K562 (cell line): ENCODE measurements at regions not wholly inside any gene's neighbourhood (a gene's known extent, or its start where the extent isn't known, plus 50 kb on each side); places are given as distances from the start of the nearest gene placed in this dataset.

Source experiments
- ATAC-seq: fragments of 200-7000 bp; cut with Tn5 transposase; 3 replicates; pipeline ENCODE4 v1.9.1; 2020; ENCODE audit warnings: moderate library complexity
- BruUV-seq: library from RNA; stranded (reverse); fragments of 400-500 nt; replicated peaks from 2 replicates; lab custom pipeline; 2021; lab: Mats Ljungman, UMichigan
- CTCF ChIA-PET: fragments of 300-600 bp; formaldehyde crosslinking; extraction: SDS; loops from one replicate; lab custom pipeline; 2021; ENCODE audit warnings: low intra/inter-chr PET ratio; lab: Yijun Ruan, JAX
- POLR2A ChIA-PET: fragments of 300-600, 350-650 bp; sonication (Branson Sonifier 250); formaldehyde crosslinking; extraction: SDS; loops from one replicate; lab custom pipeline; 2021; ENCODE audit warnings: antibody characterized with exemption, inconsistent platforms; lab: Yijun Ruan, JAX
- DNase-seq, 4 experiments: peaks; one replicate each; pipeline versions ENCODE4 v3.0.0 to v3.0.0-alpha.2; 2011 to 2018; ENCODE audit warnings: low spot score in 3 of 4, mixed read lengths in 3 of 4; ENCODE audit errors: extremely low read depth in 1 of 4
- FAIRE-seq: peaks from 2 replicates; lab custom pipeline; 2011; peaks lifted over from hg19 to GRCh38; lab: Jason Lieb, UNC
- H2AFZ ChIP-seq: 2 replicates; pipeline ENCODE4 v1.6.0; 2011; ENCODE audit warnings: low read depth, low read length, control low read depth, inconsistent platforms
- H3K27ac ChIP-seq: fragments of 200-600 bp; 3 replicates; pipeline ENCODE4 v1.8.0; 2011; ENCODE audit warnings: low read depth, mild to moderate bottlenecking, control low read depth, inconsistent platforms, low read length, moderate library complexity, mixed read lengths; ENCODE audit errors: extremely low read depth
- H3K27me3 ChIP-seq, 2 experiments: fragments of 300-600 bp in 1 of 2; 2 replicates in 1 of 2; 3 replicates in 1 of 2; pipeline versions ENCODE4 v1.6.0 to v1.8.0; 2011; ENCODE audit warnings: inconsistent platforms in 2 of 2, low read length in 2 of 2, mild to moderate bottlenecking in 1 of 2, mixed read lengths in 1 of 2, moderate library complexity in 1 of 2; ENCODE audit not compliant: control insufficient read depth in 2 of 2, insufficient read depth in 2 of 2
- H3K36me3 ChIP-seq: fragments of 300-600 bp; 3 replicates; pipeline ENCODE4 v1.8.0; 2011; ENCODE audit warnings: mild to moderate bottlenecking, low read length, inconsistent platforms; ENCODE audit not compliant: control insufficient read depth, insufficient read depth
- H3K4me1 ChIP-seq, 2 experiments: fragments of 200-600 bp in 1 of 2; replicated peaks in 1 of 2; 2 replicates in 1 of 2; 3 replicates in 1 of 2; pipeline versions ENCODE4 v1.5.1 to v1.8.0; 2011; ENCODE audit warnings: inconsistent platforms in 2 of 2, low read length in 2 of 2, mild to moderate bottlenecking in 1 of 2, mixed read lengths in 1 of 2, moderate library complexity in 1 of 2; ENCODE audit not compliant: control insufficient read depth in 2 of 2, insufficient read depth in 2 of 2
- H3K4me2 ChIP-seq: 2 replicates; pipeline ENCODE4 v1.6.1; 2011; ENCODE audit warnings: low read length, control low read depth, inconsistent platforms, mixed read lengths; ENCODE audit not compliant: insufficient read depth
- H3K4me3 ChIP-seq: fragments of 200-600 bp; sonication (generic), shearing (Covaris generic); 2 replicates; pipeline ENCODE4 v1.5.1; 2016; ENCODE audit warnings: control low read depth, inconsistent platforms
- H3K79me2 ChIP-seq: fragments of 200-600 bp; 3 replicates; pipeline ENCODE4 v1.8.0; 2011; ENCODE audit warnings: low read length, inconsistent platforms; ENCODE audit not compliant: control insufficient read depth, insufficient read depth
- H3K9ac ChIP-seq, 2 experiments: 2 replicates each; pipeline versions ENCODE4 v1.6.0 to v1.6.1; 2011; ENCODE audit warnings: low read depth in 2 of 2, low read length in 2 of 2, control low read depth in 1 of 2, inconsistent platforms in 1 of 2, mild to moderate bottlenecking in 1 of 2, mixed read lengths in 1 of 2; ENCODE audit not compliant: insufficient read depth in 1 of 2
- H3K9me1 ChIP-seq: one replicate; pipeline ENCODE4 v1.6.0; 2011; ENCODE audit warnings: inconsistent platforms, mild to moderate bottlenecking, low read length, moderate library complexity; ENCODE audit not compliant: control insufficient read depth, insufficient read depth
- H3K9me3 ChIP-seq: replicated peaks from 2 replicates; pipeline ENCODE4 v1.5.1; 2011; ENCODE audit warnings: low read depth, low read length, inconsistent platforms; ENCODE audit not compliant: control insufficient read depth, insufficient read depth
- H4K20me1 ChIP-seq: replicated peaks from 2 replicates; pipeline ENCODE4 v1.6.1; 2011; ENCODE audit warnings: low read length, inconsistent platforms, mixed read lengths; ENCODE audit not compliant: control insufficient read depth, insufficient read depth
- ATF1 ChIP-seq, 2 experiments: fragments of 450-650 bp in 1 of 2; IDR thresholded peaks; 2 replicates each; pipeline ENCODE4 v1.6.1; 2016; ENCODE audit warnings: missing compliant biosample characterization in 1 of 2, missing genetic modification characterization in 1 of 2
- CEBPG ChIP-seq, 3 experiments: fragments of 200-800 bp in 1 of 3; sonication (Bioruptor generic) in 1 of 3; sonication (generic) in 1 of 3; formaldehyde crosslinking in 1 of 3; IDR thresholded peaks in 2 of 3; conservative IDR thresholded peaks in 1 of 3; 2 replicates each; pipeline versions ENCODE4 v1.6.1 to v1.8.0; 2016 to 2022; ENCODE audit warnings: missing compliant biosample characterization in 2 of 3, missing genetic modification characterization in 2 of 3, mild to moderate bottlenecking in 1 of 3, missing genetic modification reagents in 1 of 3
- CREB1 ChIP-seq, 2 experiments: sonication (generic) in 1 of 2; formaldehyde crosslinking in 1 of 2; IDR thresholded peaks; 2 replicates each; pipeline versions ENCODE4 v1.6.1 to v1.8.0; 2012 to 2022; ENCODE audit warnings: inconsistent platforms in 1 of 2, mild to moderate bottlenecking in 1 of 2, missing genetic modification reagents in 1 of 2, moderate library complexity in 1 of 2
- CREB5 ChIP-seq: fragments of 250-450 bp; sonication (Bioruptor Pico); IDR thresholded peaks from 2 replicates; pipeline ENCODE4 v1.5.0; 2020; ENCODE audit warnings: mild to moderate bottlenecking
- FOXA1 ChIP-seq: fragments of 450-650 bp; IDR thresholded peaks from 2 replicates; pipeline ENCODE4 v1.6.1; 2016; ENCODE audit warnings: mild to moderate bottlenecking, borderline replicate concordance
- HDAC3 ChIP-seq: fragments of 450-650 bp; IDR thresholded peaks from 2 replicates; pipeline ENCODE4 v1.6.1; 2018; ENCODE audit warnings: borderline replicate concordance, mild to moderate bottlenecking, moderate library complexity; ENCODE audit not compliant: partially characterized antibody
- RAD51 ChIP-seq: fragments of 450-650 bp; IDR thresholded peaks from 2 replicates; pipeline ENCODE4 v1.7.1; 2016; ENCODE audit warnings: low read depth, mild to moderate bottlenecking, borderline replicate concordance
- TEAD1 ChIP-seq, 2 experiments: fragments of 450-650 bp in 1 of 2; sonication (generic) in 1 of 2; formaldehyde crosslinking; IDR thresholded peaks; 2 replicates each; pipeline versions ENCODE4 v1.4.0 to v1.8.0; 2020 to 2022; ENCODE audit warnings: mild to moderate bottlenecking in 2 of 2, missing genetic modification reagents in 1 of 2
- XRCC4 ChIP-seq: IDR thresholded peaks from one replicate; pipeline ENCODE4 v1.6.1; 2011; ENCODE audit not compliant: insufficient read depth, insufficient read length; ENCODE audit errors: extremely low read depth
- ZFP36 ChIP-seq: fragments of 150-350 bp; IDR thresholded peaks from 2 replicates; pipeline ENCODE4 v1.6.1; 2018; ENCODE audit warnings: low read length, low read depth; ENCODE audit not compliant: partially characterized antibody
- ZNF121 ChIP-seq: sonication (generic); formaldehyde crosslinking; conservative IDR thresholded peaks from 2 replicates; pipeline ENCODE4 v1.8.0; 2022; ENCODE audit warnings: missing genetic modification reagents
- ZNF253 ChIP-seq: fragments of 250-450 bp; sonication (Bioruptor Pico); conservative IDR thresholded peaks from 2 replicates; pipeline ENCODE4 v1.6.1; 2021; ENCODE audit warnings: mild to moderate bottlenecking
- ZNF586 ChIP-seq: fragments of 450-650 bp; formaldehyde crosslinking; conservative IDR thresholded peaks from 2 replicates; pipeline ENCODE4 v1.4.0; 2020; ENCODE audit warnings: mild to moderate bottlenecking, moderate library complexity
- ZNF655 ChIP-seq: fragments of 250-450 bp; sonication (Bioruptor Pico); IDR thresholded peaks from 2 replicates; pipeline ENCODE4 v1.5.0; 2021
- ZNF79 ChIP-seq: fragments of 250-450 bp; sonication (Bioruptor Pico); IDR thresholded peaks from 2 replicates; pipeline ENCODE4 v1.4.0; 2020; ENCODE audit warnings: low read depth, mild to moderate bottlenecking, moderate library complexity
- WGBS: fragments of 100-300 bp; shearing (Covaris generic); methylation state at CpG from one replicate; pipeline ENCODE4 v1.1.6; 2016; ENCODE audit warnings: low coverage, mixed read lengths; ENCODE audit not compliant: insufficient coverage; ENCODE audit errors: missing lambda C conversion rate; 5-methylcytosine and 5-hydroxymethylcytosine counted together
- in situ Hi-C: fragments of 300-500 bp; cut with MboI; formaldehyde crosslinking; loops from 4 replicates; pipeline ENCODE4 v1.15.0; 2018; ENCODE audit warnings: inconsistent platforms, mixed read lengths
- intact Hi-C: fragments of 100-400 bp; cut with micrococcal nuclease; formaldehyde crosslinking; loops from 2 replicates; pipeline ENCODE4 v1.14.2; 2022

GRCh38 chr15:31444844-31445243 lies 118.2 kb downstream of the KLF13 start:
- Histone ChIP-seq H3K9me1 (no peaks in the 10 kb centered on the region), H3K4me1 (peaks cover 5 to 9% of the 10 kb centered on the region in 2 experiments; a peak in 4 of 5 replicates), H3K4me2 (no peak overlapping the region), H3K9me3 (no peaks in the 10 kb centered on the region), H3K4me3 (no peak overlapping the region), H3K9ac (no peak overlapping the region), H3K27me3 (peaks cover 10 to 16% of the 10 kb centered on the region in 2 experiments; a peak in 3 of 5 replicates), H3K36me3 (no peaks in the 10 kb centered on the region), H4K20me1 (no peaks in the 10 kb centered on the region; the same call in 1 of the 2 replicates), H2AFZ (no peak overlapping the region), H3K27ac (no peak overlapping the region), H3K79me2 (no peaks in the 10 kb centered on the region)
- intact Hi-C loops (no loop called here), in situ Hi-C loops (no loop called here)
- ChIA-PET POLR2A (no interaction called here), CTCF (interaction anchor here (0.7 kb wide), 1 partner anchor 388 kb away, joined by 5 read pairs; no protein-coding TSS in a partner anchor)
- WGBS, result 9% methylated on average over 3 of the region's 3 CpGs
- DNase-seq (no peak), FAIRE-seq (no peak), ATAC-seq (no peak)
- no peak for TF ChIP-seq ZNF79
- no peak for TF ChIP-seq XRCC4
- TF ChIP-seq ZNF586 (CRISPR knock-in tag), result no peak
- TF ChIP-seq ZNF253 (CRISPR knock-in tag), result no peak
- no peak for TF ChIP-seq CEBPG (CRISPR knock-in tag; IDR thresholded peaks at IDR 0.05)
- TF ChIP-seq CEBPG (tag; conservative IDR thresholded peaks at IDR 0.05 in 1 of 2, IDR thresholded peaks at IDR 0.05 in 1 of 2), result no peak
- no peak for TF ChIP-seq ZNF655
- TF ChIP-seq ZFP36, result no peak
- no peak for TF ChIP-seq ZNF121 (CRISPR knock-in tag)
- no peak for TF ChIP-seq TEAD1 (CRISPR knock-in tag; IDR thresholded peaks at IDR 0.05)
- no peak for TF ChIP-seq RAD51
- no peak for TF ChIP-seq CREB1 (IDR thresholded peaks at IDR 0.05)
- no peak for TF ChIP-seq CREB1 (CRISPR knock-in tag; IDR thresholded peaks at IDR 0.05)
- TF ChIP-seq HDAC3, result no peak
- no peak for TF ChIP-seq ATF1 (CRISPR knock-in tag; IDR thresholded peaks at IDR 0.05)
- TF ChIP-seq ATF1 (tag; IDR thresholded peaks at IDR 0.05), result no peak
- no peak for TF ChIP-seq CREB5
- no peak for TF ChIP-seq FOXA1
- BruUV-seq, result no TSS peak
